GM18520 (cell line): ENCODE measurements at regions not wholly inside any gene's neighbourhood (a gene's known extent, or its start where the extent isn't known, plus 50 kb on each side); places are given as distances from the start of the nearest gene placed in this dataset.

Source experiments
- ATAC-seq: cut with Tn5 transposase; IDR thresholded peaks from one replicate; pipeline ENCODE4 v1.9.1; 2021; ENCODE audit not compliant: unreplicated experiment

DNA sequence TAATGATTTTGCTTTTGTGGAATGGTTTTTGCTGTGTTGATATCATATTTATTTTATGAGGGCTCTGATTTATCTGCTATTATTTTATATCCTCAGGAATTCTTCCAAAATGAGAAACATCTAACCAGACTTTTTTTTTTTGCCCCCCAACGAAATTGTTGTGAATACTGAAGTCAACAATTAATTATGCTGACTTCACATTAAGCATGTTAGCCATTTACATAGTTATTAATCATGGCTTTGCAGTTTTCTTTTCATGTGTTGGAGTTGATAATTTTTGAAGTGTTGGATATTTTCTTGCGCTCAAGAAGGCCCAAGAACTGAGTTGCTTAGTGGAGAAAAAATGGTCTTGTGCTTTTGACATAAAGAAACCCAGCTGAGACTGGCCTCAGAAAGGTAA is 246.6 kb upstream of the CRY1 start:
- no peak for ATAC-seq

- ATAC-seq, result no peak
These were observed 247.5 kb upstream of the CRY1 start for GRCh38 chr12:107340898-107341297.

DNA sequence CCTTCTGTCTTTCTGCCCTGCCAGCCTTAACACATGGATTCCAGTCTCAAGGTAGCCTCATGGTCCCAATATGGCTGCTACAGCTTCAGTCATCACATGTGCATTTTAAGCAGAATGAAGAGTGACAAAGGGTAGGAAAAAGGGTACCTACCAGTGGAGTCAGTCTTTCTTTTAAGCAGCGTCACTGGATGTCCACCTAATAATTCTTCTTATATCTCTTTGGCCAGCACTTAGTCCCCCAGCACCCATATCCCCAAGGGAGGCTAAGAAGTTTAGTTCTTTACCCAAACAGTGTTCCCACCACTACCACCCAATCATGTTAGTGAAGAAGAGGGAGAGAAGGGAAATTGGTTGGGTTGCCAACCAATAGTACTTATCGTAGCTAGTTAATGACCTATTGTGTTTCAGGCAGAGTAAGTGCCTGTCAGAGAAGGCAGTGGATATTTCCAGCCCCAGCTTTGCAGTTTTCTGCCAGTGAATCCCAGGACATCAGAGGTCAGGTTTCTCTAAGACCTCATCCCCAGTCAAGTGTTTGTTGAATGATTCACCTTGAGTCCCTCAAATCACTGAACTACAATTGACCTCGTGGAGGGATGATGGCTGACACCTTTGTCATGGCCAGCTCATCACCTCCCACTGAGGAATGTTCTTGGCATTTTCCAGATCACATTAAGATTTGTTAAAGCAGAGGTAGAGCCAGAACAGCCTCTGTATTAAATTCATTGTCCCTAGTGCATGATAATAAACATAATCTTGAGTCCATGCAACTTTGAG is 250.9 kb upstream of the CRY1 start:
- no peak for ATAC-seq

DNA sequence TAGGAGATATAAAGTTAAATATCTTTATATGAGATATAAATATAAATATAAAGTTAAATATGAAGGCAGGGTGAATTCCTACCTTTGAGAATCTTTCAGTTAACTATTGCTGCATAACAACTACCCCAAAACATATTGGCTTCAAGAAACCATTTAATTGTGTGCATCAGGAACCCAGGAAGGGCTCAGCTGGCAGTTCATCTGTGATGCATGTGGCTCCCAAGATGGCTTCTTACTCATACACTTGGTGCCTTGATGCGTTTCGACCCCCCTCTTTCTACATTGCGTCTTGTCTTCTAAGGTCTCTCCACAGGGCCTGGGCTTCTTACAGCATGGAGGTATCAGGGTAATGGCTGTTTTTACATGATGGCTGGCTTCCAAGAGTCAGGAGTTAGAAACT is 253.9 kb upstream of the CRY1 start:
- no peak for ATAC-seq

- no peak for ATAC-seq
These were observed 255.8 kb upstream of the CRY1 start for GRCh38 chr12:107349008-107349747.

DNA sequence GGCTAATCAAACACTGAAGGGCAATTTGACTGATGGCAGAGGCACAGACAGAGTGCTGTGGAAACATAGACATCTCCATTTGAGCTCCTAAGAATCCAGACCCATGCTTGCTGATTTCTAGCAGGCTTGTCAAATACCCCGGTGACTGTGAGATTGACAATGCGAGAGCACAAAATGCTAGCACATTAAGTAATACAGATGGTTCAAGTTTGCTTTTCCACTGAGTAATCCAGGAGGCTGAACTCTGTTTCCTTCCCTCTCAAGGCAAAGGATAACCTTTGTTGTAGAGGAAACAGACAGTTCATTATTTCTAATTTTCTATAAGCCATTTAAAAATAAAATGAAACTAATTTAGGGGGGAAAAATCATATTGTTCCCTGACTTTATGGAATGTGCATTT is 256.5 kb upstream of the CRY1 start:
- no peak for ATAC-seq

- ATAC-seq, result no peak
These were observed 257.8 kb upstream of the CRY1 start for GRCh38 chr12:107351109-107351508.

GRCh38 chr12:107351713-107352112 is 258.4 kb upstream of the CRY1 start:
- no peak for ATAC-seq

DNA sequence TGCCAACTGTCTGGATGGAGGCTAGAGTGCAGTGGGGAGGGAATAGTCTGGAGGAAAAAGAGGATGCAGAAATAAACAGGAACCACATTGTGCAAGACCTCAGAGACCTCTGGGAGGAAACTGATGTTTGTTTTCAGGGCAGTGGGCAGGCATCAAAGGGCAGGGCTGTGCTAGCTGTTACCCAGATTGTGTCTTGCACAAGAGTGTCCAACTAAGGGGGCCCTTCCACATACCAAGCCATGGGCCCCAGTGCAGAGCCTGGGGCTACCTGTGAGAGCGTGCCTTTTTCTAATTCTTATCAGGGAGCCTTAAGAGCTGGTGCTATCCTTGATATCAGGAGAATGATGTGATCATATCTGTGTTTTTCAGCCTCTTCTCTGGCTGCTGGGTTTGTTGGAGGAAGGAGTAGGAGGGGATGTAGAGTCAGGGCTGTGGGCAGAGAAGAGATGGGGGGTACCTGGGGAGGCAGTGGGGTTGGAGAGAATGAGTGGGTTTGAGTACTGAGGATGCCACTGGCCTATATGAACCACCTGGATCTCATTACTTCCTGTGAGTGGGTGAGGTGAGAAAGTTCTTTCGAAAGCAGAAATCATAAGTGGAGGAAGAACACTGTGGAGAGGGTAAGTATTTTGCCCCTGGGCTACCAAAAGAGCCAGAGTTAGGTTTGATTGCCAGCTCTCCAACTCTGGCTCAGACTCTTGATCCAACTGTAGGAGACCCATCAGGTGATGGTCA is 259.2 kb upstream of the CRY1 start:
- ATAC-seq, result no peak

- ATAC-seq, result no peak
These were observed 260.0 kb upstream of the CRY1 start for GRCh38 chr12:107353312-107353711.

DNA sequence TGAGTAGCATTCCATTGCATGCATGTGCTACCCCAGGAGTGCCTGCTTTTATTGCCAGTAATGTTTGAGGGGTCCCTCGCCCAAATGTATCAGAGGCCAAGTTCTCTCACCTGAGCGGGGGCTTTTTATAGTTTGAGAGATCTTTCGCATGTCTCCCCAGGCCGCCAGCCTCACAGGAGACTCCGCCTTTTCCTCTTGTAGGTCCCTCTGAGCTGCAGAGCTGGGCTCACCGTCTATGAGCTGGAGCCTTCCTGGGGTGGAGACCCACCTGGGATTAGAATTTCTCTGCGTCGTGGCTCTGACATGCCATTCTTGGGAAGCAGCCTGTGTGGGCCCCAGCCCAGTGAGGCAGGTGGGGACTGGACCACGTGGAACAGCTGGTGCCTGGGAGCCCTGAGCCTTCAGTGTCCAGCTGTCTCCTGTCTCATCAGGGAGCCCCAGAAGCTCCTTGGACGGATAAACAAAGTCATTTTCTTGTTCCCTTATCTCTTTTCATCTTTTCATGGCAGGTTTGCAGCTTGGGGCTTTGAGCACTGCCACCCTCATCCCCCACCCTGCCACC is 261.7 kb upstream of the CRY1 start:
- ATAC-seq, result no peak

DNA sequence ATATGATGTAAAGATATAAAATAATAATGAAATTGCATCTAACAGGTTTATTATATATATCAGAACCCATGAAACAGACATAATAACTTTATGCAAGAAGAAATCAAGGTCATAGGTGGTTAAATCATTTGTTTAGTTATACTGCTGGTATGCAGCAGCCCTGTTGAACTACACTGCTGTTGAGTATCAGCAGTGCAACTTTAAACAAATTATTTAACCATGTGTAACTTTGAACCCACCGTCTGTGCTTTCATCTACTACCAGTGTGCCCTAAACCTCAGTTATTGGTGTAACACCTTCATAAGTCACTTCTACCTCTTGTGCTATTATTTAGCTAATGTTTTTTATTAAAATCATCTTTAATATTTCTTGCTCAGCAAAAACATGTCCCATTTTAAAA is 262.3 kb upstream of the CRY1 start:
- no peak for ATAC-seq

DNA sequence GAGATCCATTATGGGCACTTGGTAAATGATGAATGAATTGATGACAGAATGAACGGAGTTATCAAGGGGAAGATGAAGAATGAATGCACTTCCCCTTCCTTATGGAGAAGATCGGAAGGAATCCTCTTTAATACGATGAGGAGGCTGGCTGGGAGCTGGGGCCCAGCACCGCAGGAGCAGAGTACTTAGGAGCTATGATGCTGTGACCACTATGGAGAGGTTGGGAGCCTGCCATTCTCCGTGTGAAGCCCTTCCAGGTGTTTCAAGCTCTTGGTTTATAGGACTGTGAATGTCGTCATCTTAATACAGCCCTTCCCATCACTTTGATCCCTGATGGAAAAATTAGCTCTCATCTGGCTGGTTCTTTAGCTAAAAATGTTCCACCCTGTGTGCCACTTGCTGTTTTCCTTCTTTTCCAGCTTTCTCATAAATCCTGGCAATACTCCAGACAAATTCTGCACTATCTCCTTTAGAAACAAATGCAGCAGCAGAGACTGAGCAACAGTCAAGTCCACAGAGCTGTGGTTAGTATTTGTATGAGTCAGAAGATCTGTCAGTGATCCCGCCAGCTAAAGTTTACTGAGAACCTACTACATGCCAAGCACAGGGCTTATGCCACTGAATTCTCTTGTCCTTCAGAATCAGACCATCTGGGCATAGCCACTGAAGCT is 263.1 kb upstream of the CRY1 start:
- ATAC-seq, result no peak

DNA sequence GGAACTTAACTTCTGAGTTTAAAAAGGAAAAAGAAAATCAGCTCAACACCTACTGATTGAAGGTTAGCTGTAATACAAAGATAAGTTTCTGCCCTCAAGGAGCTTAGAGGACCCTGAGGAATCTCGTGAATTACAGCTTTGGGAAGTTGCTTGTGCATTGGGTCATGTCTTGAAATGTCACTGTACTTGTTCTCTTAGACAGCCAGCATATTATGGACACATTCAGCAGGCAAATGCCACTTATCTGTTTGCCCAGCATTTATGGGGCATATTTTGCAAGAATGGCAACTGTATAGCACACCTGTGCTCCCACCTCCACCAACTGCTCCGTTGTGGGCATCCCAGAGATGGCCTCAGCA is 263.6 kb upstream of the CRY1 start:
- no peak for ATAC-seq

GRCh38 chr12:107359382-107359781 is 266.0 kb upstream of the CRY1 start:
- ATAC-seq, result no peak

DNA sequence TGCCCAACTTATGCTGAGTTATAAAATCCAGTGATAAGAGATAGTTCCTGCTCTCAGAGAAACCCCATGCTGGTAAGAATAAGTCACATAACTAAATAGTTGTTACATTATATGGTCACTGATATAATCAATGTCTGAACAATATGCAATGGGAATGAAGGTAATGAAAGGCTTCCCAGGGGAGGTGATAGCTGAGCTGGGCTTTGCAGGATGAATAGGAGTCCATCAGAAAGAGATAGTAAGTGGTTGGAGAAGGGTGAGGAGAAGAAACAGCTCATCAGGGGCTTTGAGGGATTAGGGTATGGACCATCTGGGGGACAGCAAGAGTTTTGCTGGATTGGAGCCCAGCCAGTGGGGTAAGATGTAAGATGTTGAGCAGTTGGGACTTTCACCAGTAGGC is 266.7 kb upstream of the CRY1 start:
- no peak for ATAC-seq

- ATAC-seq, result no peak
These were observed 267.1 kb upstream of the CRY1 start for GRCh38 chr12:107360482-107360881.

DNA sequence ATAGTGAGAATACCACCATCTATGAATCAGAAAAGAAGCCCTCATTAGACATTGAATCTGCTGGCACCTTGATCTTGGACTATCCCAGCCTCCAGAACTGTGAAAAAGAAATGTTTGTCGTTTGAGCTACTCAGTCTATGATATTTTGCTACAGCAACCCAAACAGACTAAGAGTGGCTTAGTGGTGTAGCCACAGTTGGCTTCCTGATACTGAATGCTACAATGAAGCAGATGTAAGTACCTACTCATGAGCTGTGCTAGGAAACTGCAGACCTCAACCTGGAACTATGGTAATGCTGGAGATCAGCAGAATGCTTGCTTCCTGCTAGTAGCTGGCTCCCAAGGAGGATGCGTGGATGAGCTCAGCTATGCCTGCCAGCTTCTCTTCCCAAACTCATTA is 268.6 kb upstream of the CRY1 start:
- no peak for ATAC-seq

GRCh38 chr12:107362960-107363359 is 269.6 kb upstream of the CRY1 start:
- ATAC-seq, result no peak

GRCh38 chr12:107364875-107365518 is 271.6 kb upstream of the CRY1 start:
- ATAC-seq, result no peak

DNA sequence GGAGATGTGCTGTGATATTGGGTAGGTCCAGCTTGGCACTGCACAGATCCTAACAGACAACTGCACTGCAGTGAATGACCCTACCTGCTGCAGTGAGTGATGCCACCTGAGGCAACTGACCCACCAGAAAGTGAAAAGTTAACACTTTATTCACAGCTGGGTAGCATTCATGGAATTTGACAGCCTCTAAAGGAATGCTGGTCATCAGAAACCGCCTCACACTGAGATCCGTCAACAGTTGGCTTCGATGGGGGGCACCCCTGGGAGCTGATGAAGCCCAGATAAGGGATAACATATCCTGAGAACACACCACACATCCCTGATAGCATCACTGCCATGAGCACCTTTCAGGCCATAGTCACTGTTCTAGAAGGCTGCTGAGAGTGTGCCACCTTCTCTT is 272.4 kb upstream of the CRY1 start:
- no peak for ATAC-seq
